HG03521 (cell line): ENCODE measurements at regions not wholly inside any gene's neighbourhood (a gene's known extent, or its start where the extent isn't known, plus 50 kb on each side); places are given as distances from the start of the nearest gene placed in this dataset.
"Not testable (repeated sequence)": the region's sequence is repeated elsewhere in the genome, so short reads cannot be mapped to it uniquely, and the experiment has no call there.

Source experiments
- ATAC-seq: cut with Tn5 transposase; IDR thresholded peaks from one replicate; pipeline ENCODE4 v1.9.1; 2021; ENCODE audit warnings: mild to moderate bottlenecking, moderate library complexity; ENCODE audit not compliant: unreplicated experiment

DNA sequence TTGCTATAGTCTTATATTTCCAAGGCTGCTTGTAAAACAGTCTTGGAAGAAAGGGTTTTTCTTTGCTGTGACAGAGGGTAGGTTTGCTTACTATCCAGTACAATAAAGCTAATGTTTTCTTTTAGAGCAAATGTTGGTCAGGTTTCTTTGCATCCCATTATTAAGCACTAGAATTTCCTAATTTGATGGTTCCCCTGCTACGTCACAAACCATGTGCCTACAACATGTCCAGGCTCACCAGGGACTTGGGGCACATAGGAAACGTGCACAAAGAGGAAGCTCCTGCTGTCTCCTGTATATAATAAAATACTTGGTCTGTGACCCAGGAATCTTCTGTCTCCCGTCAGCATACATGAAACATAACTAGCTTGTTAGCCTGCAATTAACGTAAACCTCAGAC, 486.3 kb upstream of the LRFN5 start:
- ATAC-seq: no peak

DNA sequence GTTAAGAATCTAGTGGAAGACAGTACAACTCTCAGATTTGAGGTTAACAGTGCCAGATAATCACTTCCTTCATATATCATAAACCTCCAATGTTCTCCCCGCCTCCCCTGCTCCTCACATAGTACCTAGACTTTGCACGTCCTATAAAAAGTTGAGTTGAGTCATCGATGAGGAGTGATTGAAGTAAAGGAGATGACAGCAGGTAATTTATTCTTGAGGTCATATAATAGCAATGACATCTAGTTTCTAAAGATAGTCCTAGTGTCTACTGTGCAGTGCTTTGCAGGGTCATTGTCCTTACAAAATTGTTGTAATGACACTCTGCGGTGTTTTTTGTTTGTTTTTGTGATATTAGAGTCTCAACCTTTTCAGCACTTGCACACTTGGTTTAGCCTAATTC, 510.5 kb upstream of the LRFN5 start:
- ATAC-seq: no peak

- no peak for ATAC-seq
These were observed 519.6 kb upstream of the LRFN5 start for GRCh38 chr14:41087056-41087455.

DNA sequence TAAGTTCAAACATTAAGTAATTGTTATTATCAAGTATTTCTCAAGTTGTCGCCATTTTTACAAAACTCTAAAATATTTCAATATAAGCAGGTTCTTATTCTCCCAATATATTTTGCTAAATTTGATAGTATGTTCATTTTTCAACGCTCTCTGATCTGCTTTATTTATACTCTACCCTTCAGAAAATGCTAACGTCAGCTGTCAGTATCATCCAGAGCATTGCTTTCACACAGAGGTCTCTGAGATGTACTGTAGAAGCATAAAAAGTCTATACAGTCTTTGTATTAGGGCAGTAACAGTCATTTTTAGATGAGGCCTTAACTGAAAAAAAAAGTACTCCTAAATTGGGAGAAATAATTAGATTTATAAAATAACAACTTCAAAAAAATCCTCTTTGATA, 533.1 kb upstream of the LRFN5 start:
- ATAC-seq: no peak

- no peak for ATAC-seq
These were observed 533.9 kb upstream of the LRFN5 start for GRCh38 chr14:41072776-41073175.

DNA sequence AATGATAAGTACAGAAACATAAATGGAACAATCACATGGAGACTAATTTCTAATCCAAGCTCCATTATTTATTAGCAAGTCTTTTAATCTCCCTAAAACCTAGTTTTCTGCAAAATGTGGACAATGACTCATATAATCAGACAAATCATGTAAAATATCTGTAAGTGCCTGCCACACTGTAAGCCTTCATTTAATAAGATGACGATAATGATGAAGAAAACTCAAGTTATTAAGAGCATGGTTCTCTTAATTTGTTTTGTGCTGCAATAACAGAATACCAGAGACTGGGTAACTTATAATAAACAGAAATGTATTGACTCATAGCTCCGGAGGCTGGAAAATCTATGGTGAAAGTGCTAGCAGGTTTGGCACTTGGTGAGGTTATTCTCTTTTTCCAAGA, 535.3 kb upstream of the LRFN5 start:
- no peak for ATAC-seq

- no peak for ATAC-seq
These were observed 543.9 kb upstream of the LRFN5 start for GRCh38 chr14:41062826-41063225.

DNA sequence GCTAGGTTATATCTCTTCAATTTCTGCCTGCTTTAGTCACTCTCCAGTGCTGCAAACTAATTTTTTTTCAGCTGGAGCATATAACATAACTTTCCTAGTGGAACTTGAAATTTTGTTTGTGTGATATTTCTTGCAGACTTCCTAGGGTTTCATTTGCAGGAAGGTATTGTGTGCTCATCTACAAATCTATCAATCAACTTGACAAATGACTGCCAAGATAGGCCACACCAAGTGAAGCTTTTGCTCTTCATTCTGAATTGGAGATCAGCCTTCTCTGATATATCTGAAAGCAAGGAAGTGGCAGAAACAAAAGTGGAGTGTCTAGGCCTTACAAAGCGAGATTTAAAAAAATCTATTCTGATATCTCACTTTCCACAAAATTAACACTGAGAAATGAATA, 551.1 kb upstream of the LRFN5 start:
- ATAC-seq: no peak

- no peak for ATAC-seq
These were observed 554.9 kb upstream of the LRFN5 start for GRCh38 chr14:41051801-41052200.

DNA sequence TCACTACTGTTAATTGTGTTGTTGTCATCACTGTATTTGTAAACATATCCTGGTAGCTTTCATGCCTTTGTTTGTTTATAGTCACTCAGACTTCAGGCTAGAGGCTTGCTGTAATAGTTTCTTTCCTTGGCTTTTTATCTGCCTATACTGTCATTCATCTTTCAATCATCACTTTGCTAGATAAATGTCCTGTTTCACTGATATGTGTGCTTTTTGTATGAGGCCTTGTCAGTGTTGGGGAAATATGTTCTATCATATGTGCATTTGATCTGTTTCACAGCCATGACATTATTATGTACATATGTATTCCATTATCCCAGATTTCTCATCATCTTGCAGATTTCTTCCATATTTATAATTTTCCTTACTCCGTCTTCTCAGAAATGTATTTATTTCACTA, 558.9 kb upstream of the LRFN5 start:
- no peak for ATAC-seq

DNA sequence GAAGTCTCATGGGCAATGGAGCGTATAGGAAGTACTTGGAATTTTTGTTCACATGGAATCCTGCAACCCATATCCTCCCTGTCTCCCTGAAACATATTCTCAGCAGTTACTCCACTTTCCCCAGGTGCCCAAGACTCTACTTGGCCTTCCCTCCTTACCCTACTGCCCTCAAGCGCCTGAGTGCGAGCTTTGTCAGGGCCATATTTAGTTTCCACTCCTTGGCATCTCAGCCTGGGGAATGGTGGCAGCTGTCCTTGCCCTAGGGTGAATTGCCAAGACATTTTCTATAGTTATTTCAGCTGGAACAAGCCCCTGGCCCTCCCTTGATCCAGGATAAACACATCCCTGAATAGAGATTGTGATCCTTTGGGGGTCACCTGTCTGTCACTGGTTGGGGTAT, 569.3 kb upstream of the LRFN5 start:
- no peak for ATAC-seq

GRCh38 chr14:41034969-41035368, 571.7 kb upstream of the LRFN5 start:
- no peak for ATAC-seq

GRCh38 chr14:41022932-41023331, 583.7 kb upstream of the LRFN5 start:
- no peak for ATAC-seq

GRCh38 chr14:41016213-41016612, 590.5 kb upstream of the LRFN5 start:
- ATAC-seq: no peak

DNA sequence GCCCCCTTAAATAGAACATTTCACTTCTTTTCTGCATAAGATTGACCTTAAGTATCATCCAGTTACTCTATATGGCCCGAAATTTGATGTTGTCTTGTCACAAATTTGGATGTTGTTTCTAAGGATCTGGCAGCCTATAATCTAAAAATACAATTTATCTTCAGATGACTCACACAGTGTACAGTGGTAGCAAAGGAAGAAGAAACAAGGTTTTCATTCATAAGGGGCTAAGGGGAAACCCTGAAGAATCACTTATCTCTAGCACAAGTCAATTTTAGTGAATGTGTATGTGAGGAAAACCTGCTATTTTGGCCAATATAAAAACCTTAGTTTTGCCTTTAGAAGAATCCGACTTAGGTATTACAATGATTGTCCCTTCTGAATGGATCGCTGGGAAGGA, 606.3 kb upstream of the LRFN5 start:
- ATAC-seq: no peak

- no peak for ATAC-seq
These were observed 617.4 kb upstream of the LRFN5 start for GRCh38 chr14:40989260-40989659.

GRCh38 chr14:40987481-40987880, 619.2 kb upstream of the LRFN5 start:
- no peak for ATAC-seq

GRCh38 chr14:40986655-40987054, 620.0 kb upstream of the LRFN5 start:
- ATAC-seq: no peak

DNA sequence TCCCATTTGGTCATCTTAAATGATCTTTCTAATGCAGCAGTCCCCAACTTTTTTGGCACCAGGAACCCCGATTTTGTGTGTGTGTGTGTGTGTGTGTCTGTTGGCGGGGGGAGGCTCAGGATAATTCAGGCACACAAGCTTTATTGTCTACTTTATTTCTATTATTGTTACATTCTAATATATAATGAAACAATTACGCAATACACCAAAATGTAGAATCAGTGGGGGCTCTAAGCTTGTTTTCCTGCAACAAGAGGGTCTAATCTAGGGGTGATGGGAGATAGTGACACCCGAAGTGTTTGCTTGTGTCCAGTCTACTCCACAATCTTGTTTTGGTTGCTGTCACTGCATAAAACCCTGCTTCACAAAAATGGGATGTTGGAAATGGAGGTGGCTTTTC, 621.1 kb upstream of the LRFN5 start:
- ATAC-seq: no peak

DNA sequence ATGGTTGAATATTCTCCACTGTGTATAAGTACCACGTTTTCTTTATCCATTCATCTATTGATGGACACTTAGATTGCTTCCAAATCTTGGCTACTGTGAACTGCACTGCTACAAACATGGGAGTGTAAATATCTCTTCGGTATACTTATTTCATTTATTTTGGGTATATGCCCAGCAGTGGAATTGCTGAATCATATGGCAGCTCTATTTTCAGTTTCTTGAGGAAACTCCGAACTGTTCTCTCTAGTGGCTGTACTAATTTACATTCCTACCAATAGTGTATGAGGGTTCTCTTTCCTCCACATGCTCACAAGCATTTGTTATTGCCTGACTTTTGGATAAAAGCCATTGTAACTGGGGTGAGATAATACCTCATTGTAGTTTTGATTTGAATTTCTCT, 623.1 kb upstream of the LRFN5 start:
- ATAC-seq: no peak

DNA sequence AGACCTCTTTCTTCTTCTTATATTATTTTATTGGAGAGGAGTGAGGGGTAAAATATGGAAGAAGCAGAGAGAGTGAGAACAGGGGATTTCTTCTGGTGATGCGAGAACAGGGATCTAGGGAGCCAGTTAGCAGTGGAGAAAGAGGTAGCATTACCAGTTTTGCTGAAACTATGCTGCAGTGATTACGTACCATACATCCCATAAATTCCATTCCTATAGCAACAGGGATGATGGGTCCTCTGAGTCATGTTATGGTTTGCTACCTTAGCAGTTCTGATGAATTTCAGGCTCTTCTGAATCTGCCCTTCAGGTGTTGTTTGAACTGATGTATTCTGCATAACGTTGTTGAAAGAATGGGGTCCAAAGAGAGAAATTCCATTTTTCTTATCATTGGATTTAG, 625.4 kb upstream of the LRFN5 start:
- no peak for ATAC-seq

DNA sequence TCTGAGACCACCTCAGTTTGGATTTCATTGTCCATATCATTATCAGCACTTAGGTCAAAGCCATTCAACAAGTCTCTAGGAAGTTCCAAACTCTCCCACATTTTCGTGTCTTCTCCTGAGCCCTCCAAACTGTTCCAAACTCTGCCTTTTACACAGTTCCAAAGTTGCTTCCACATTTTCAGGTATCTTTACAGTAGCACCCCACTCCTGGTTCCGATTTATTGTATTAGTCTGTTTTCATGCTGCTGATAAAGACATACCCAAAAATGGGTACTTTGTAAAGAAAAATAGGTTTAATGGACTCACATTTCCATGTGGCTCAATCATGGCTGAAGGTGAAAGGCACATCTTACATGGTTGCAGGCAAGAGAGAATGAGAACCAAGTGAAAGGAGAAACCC, 646.4 kb upstream of the LRFN5 start:
- not testable (repeated sequence) for ATAC-seq

GRCh38 chr14:40955131-40955505, 651.6 kb upstream of the LRFN5 start:
- ATAC-seq: no peak
